Islet precursor cell (in vitro differentiated cells): ENCODE measurements at regions not wholly inside any gene's neighbourhood (a gene's known extent, or its start where the extent isn't known, plus 50 kb on each side); places are given as distances from the start of the nearest gene placed in this dataset.

Experiments
- DNase-seq: peaks from one replicate; pipeline ENCODE4 v3.0.0-alpha.2; 2018

GRCh38 chr17:77849239-77849638 is 109.3 kb upstream of the TNRC6C start:
- DNase-seq: no peak

GRCh38 chr17:77851921-77852320 is 106.6 kb upstream of the TNRC6C start:
- DNase-seq: no peak

- no peak for DNase-seq
These were observed 105.8 kb upstream of the TNRC6C start for GRCh38 chr17:77852731-77853130.

- DNase-seq: no peak
These were observed 105.1 kb upstream of the TNRC6C start for GRCh38 chr17:77853191-77853977.

- no peak for DNase-seq
These were observed 104.3 kb upstream of the TNRC6C start for GRCh38 chr17:77854083-77854758.

GRCh38 chr17:77854759-77855745 is 103.5 kb upstream of the TNRC6C start:
- no peak for DNase-seq

- DNase-seq: no peak
These were observed 101.8 kb upstream of the TNRC6C start for GRCh38 chr17:77856551-77857305.

GRCh38 chr17:77857306-77857555 is 101.3 kb upstream of the TNRC6C start:
- no peak for DNase-seq

GRCh38 chr17:77857613-77858012 is 100.9 kb upstream of the TNRC6C start:
- DNase-seq: no peak

GRCh38 chr17:77858291-77859034 is 100.0 kb upstream of the TNRC6C start:
- no peak for DNase-seq

GRCh38 chr17:77859035-77859810 is 99.3 kb upstream of the TNRC6C start:
- DNase-seq: no peak

GRCh38 chr17:77861133-77861695 is 97.3 kb upstream of the TNRC6C start:
- DNase-seq: no peak

- no peak for DNase-seq
These were observed 96.4 kb upstream of the TNRC6C start for GRCh38 chr17:77861981-77862645.

- DNase-seq: no peak
These were observed 95.4 kb upstream of the TNRC6C start for GRCh38 chr17:77862890-77863813.

- DNase-seq: peak; percentile 78
These were observed 94.7 kb upstream of the TNRC6C start for GRCh38 chr17:77863814-77864161.

GRCh38 chr17:77864234-77865111 is 94.0 kb upstream of the TNRC6C start:
- no peak for DNase-seq

- DNase-seq: no peak
These were observed 93.3 kb upstream of the TNRC6C start for GRCh38 chr17:77865112-77865611.

GRCh38 chr17:77865716-77866115 is 92.8 kb upstream of the TNRC6C start:
- DNase-seq: no peak
